Esophagus muscularis mucosa (tissue), 4 donors: ENCODE measurements at regions not wholly inside any gene's neighbourhood (a gene's known extent, or its start where the extent isn't known, plus 50 kb on each side); places are given as distances from the start of the nearest gene placed in this dataset.

Experiments
- DNase-seq: peaks from one replicate; pipeline ENCODE4 v3.0.0-alpha.2; 2017; ENCODE audit errors: extremely low spot score
- H3K27ac ChIP-seq, 4 donors: fragments of 200-600 bp; sonication (generic); replicated peaks in 1 of 4; 1 replicate in 3 of 4; 2 replicates in 1 of 4; pipeline ENCODE4 v1.5.1; 2016 to 2019; ENCODE audit warnings: mild to moderate bottlenecking in 1 of 4
- H3K27me3 ChIP-seq, 4 donors: fragments of 200-600 bp; sonication (generic); one replicate each; pipeline versions ENCODE4 v1.5.1 to v1.6.0; 2016 to 2019
- H3K36me3 ChIP-seq, 4 donors: fragments of 200-600 bp; sonication (generic); one replicate each; pipeline ENCODE4 v1.5.1; 2016 to 2019
- H3K4me1 ChIP-seq, 4 donors: fragments of 200-600 bp; sonication (generic); one replicate each; pipeline ENCODE4 v1.5.1; 2016 to 2019
- H3K4me3 ChIP-seq, 4 donors: fragments of 200-600 bp; sonication (generic); 1 replicate in 2 of 4; 2 replicates in 2 of 4; pipeline ENCODE4 v1.5.1; 2016 to 2019; ENCODE audit warnings: mild to moderate bottlenecking in 4 of 4, moderate library complexity in 1 of 4
- H3K9me3 ChIP-seq, 4 donors: fragments of 200-600 bp; sonication (generic); 1 replicate in 3 of 4; 2 replicates in 1 of 4; pipeline ENCODE4 v1.5.1; 2016 to 2019
- CTCF ChIP-seq, 3 experiments: fragments of 200-600 bp in 2 of 3; fragments of 450-650 bp in 1 of 3; sonication (generic) in 2 of 3; IDR thresholded peaks; one replicate each; pipeline ENCODE4 v1.5.1; 2017 to 2019; ENCODE audit warnings: antibody characterized with exemption in 3 of 3, mild to moderate bottlenecking in 2 of 3, moderate library complexity in 1 of 3
- EP300 ChIP-seq: sonication (generic); formaldehyde crosslinking; IDR thresholded peaks from one replicate; pipeline ENCODE4 v1.6.1; 2017; ENCODE audit warnings: antibody characterized with exemption
- POLR2A ChIP-seq: fragments of 450-650 bp; IDR thresholded peaks from one replicate; pipeline ENCODE4 v1.6.1; 2017; ENCODE audit warnings: antibody characterized with exemption, moderate library complexity, mild to moderate bottlenecking, low read depth
- POLR2AphosphoS5 ChIP-seq, 2 donors: sonication (generic); formaldehyde crosslinking; IDR thresholded peaks; one replicate each; pipeline ENCODE4 v1.6.1; 2017; ENCODE audit warnings: antibody characterized with exemption in 2 of 2
- WGBS: methylation state at CpG from one replicate; pipeline ENCODE4 v1.1.5; 2018; 5-methylcytosine and 5-hydroxymethylcytosine counted together
- intact Hi-C: fragments of 100-400 bp; cut with DNase I; formaldehyde crosslinking; loops from one replicate; pipeline ENCODE4 v1.15.1; 2023

DNA sequence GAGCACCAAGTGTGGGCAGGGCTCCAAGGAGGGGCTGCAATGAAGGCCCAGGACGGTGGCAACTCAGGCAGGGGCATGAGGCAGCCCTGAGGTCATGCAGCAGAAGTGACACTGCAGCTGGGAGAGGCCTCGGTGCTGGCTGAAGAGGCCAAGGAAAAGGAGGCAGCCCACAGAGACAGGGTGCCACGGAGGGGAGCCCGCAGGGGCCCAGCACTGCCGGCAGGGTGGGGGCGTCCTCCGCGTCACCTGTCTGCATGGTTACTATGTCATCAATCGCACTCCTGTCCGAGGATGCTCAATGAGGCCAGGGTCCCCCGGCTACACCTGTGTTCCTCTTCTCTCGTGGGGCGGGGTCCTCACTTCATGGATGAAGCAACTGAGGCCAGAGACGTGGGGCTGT is 123.1 kb downstream of the TUBA3C start:
- no peak overlapping the region for H3K4me3 ChIP-seq
- H3K9me3 ChIP-seq = peaks cover 0 to 9% (median 2%) of the 10 kb centered on the region in 4 donors
- intact Hi-C loops = no loop called here
- TF ChIP-seq POLR2A (no peak), POLR2AphosphoS5 (IDR thresholded peaks at IDR 0.05) (no peak), CTCF (IDR thresholded peaks at IDR 0.05) (no peak), EP300 (no peak)
- no peak for DNase-seq
- WGBS = 64% methylated on average over 2 of the region's 14 CpGs
- H3K27me3 ChIP-seq = peaks cover 0 to 8% (median 0%) of the 10 kb centered on the region in 4 donors
- H3K27ac ChIP-seq = no peak overlapping the region
- no peaks in the 10 kb centered on the region for H3K36me3 ChIP-seq
- H3K4me1 ChIP-seq = no peaks in the 10 kb centered on the region

GRCh38 chr13:19057588-19058340 is 123.9 kb downstream of the TUBA3C start:
- H3K4me3 ChIP-seq = no peak overlapping the region
- TF ChIP-seq POLR2AphosphoS5 (IDR thresholded peaks at IDR 0.05) (no peak), POLR2A (no peak), CTCF (IDR thresholded peaks at IDR 0.05) (no peak), EP300 (no peak)
- intact Hi-C loops = no loop called here
- peaks cover 0 to 5% (median 2%) of the 10 kb centered on the region in 4 donors for H3K9me3 ChIP-seq
- DNase-seq = peak; percentile 50
- H3K36me3 ChIP-seq = no peaks in the 10 kb centered on the region
- no peak overlapping the region for H3K27ac ChIP-seq
- 88% methylated on average over 7 of the region's 10 CpGs for WGBS
- peaks cover 0 to 8% (median 0%) of the 10 kb centered on the region in 4 donors for H3K27me3 ChIP-seq
- H3K4me1 ChIP-seq = no peaks in the 10 kb centered on the region

DNA sequence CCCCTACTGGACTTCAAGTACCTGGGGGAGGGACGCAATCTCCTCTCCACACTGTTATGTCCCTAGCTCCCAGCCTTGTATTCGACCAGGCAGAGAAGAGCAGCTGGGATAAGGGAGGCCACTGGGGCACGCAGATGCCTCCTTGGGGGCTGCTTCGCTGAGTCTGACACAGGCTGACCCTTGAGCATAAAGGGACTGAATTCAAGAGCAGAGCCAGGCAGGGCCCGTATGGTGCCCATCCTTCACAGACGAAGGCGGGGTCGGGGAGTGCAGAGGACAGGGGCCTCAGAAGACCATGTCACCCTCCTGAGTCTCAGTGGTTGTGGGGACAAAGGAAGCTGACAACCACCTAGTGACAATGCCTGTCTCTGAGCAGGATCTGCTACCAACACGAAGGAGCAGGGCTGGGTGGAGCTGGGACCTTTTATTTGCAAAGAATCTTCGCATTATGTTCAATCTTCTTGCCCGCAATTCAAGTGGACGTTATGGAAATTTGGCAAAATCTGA is 124.6 kb downstream of the TUBA3C start:
- H3K27me3 ChIP-seq = peaks cover 0 to 8% (median 0%) of the 10 kb centered on the region in 4 donors
- TF ChIP-seq EP300 (no peak), POLR2AphosphoS5 (IDR thresholded peaks at IDR 0.05) (no peak), CTCF (IDR thresholded peaks at IDR 0.05) (no peak), POLR2A (no peak)
- peak; percentile 82 for DNase-seq

GRCh38 chr13:19056355-19056880 is 125.2 kb downstream of the TUBA3C start:
- WGBS = 88% methylated on average over 13 of the region's 17 CpGs
- intact Hi-C loops = no loop called here
- Histone ChIP-seq H3K27ac (no peak overlapping the region), H3K36me3 (no peaks in the 10 kb centered on the region), H3K27me3 (peaks cover 0 to 3% (median 0%) of the 10 kb centered on the region in 4 donors), H3K9me3 (peaks cover 0 to 5% (median 0%) of the 10 kb centered on the region in 4 donors), H3K4me3 (no peak overlapping the region), H3K4me1 (no peaks in the 10 kb centered on the region)
- TF ChIP-seq POLR2A (no peak), CTCF (IDR thresholded peaks at IDR 0.05) (no peak), POLR2AphosphoS5 (IDR thresholded peaks at IDR 0.05) (no peak), EP300 (no peak)
- peak; percentile 89 for DNase-seq

More for the DNA sequence above, 124.6 kb downstream of the TUBA3C start:
- Histone ChIP-seq H3K4me3 (no peak overlapping the region), H3K36me3 (no peaks in the 10 kb centered on the region), H3K4me1 (no peaks in the 10 kb centered on the region), H3K27ac (no peak overlapping the region), H3K9me3 (peaks cover 0 to 5% (median 0%) of the 10 kb centered on the region in 4 donors)
- 82% methylated on average over 11 of the region's 12 CpGs for WGBS
- intact Hi-C loops = no loop called here
